GM12878 (cell line): ENCODE measurements at regions not wholly inside any gene's neighbourhood (a gene's known extent, or its start where the extent isn't known, plus 50 kb on each side); places are given as distances from the start of the nearest gene placed in this dataset.

Experiments
- CEBPB ChIP-seq, 2 experiments: fragments of 150-350 bp in 1 of 2; IDR thresholded peaks; 2 replicates each; pipeline ENCODE4 v1.6.1; 2012 to 2014; ENCODE audit warnings: low read depth in 2 of 2, low read length in 2 of 2, borderline replicate concordance in 1 of 2, inconsistent platforms in 1 of 2
- EP300 ChIP-seq, 2 experiments: fragments of 150-350 bp in 1 of 2; IDR thresholded peaks; 2 replicates each; pipeline ENCODE4 v1.6.1; 2011 to 2012; ENCODE audit warnings: low read depth in 2 of 2, low read length in 2 of 2, borderline replicate concordance in 1 of 2, improper control_type of control experiment in 1 of 2, inconsistent platforms in 1 of 2; ENCODE audit not compliant: control insufficient read depth in 1 of 2
- EZH2 ChIP-seq: IDR thresholded peaks from 2 replicates; pipeline ENCODE4 v1.6.1; 2012; ENCODE audit warnings: low read depth, mild to moderate bottlenecking, control low read depth, inconsistent platforms, low read length, borderline replicate concordance; ENCODE audit not compliant: control insufficient read depth
- NFYB ChIP-seq: IDR thresholded peaks from 2 replicates; pipeline ENCODE4 v1.6.1; 2011; ENCODE audit warnings: low read depth, mild to moderate bottlenecking, low read length, improper control_type of control experiment, moderate library complexity; ENCODE audit not compliant: insufficient read depth
- POLR2A ChIP-seq: IDR thresholded peaks from 2 replicates; pipeline ENCODE4 v1.6.1; 2011; ENCODE audit warnings: low read depth, mild to moderate bottlenecking, low read length
- POLR2AphosphoS2 ChIP-seq: IDR thresholded peaks from 2 replicates; pipeline ENCODE4 v1.6.1; 2011; ENCODE audit warnings: low read depth, mild to moderate bottlenecking, low read length, improper control_type of control experiment, moderate library complexity
- RFX5 ChIP-seq: IDR thresholded peaks from 2 replicates; pipeline ENCODE4 v1.6.1; 2011; ENCODE audit warnings: low read depth, low read length, improper control_type of control experiment
- SP1 ChIP-seq: IDR thresholded peaks from one replicate; pipeline ENCODE4 v1.6.1; 2011; ENCODE audit warnings: low read depth, low read length
- TF ChIP-seq, protein P1 (sequence below), 3 experiments: IDR thresholded peaks in 2 of 3; conservative IDR thresholded peaks in 1 of 3; 2 replicates each; pipeline ENCODE4 v1.5.1; 2011; ENCODE audit warnings: low read depth in 3 of 3, low read length in 3 of 3, mild to moderate bottlenecking in 3 of 3, control low read depth in 2 of 3, moderate library complexity in 2 of 3, inconsistent platforms in 1 of 3, mixed read lengths in 1 of 3; ENCODE audit not compliant: control insufficient read depth in 2 of 3, insufficient read depth in 1 of 3; ENCODE audit errors: extremely low read depth in 1 of 3
- TF ChIP-seq, protein P2 (sequence below): fragments of 450-650 bp; IDR thresholded peaks from 2 replicates; pipeline ENCODE4 v1.6.1; 2014; ENCODE audit warnings: mild to moderate bottlenecking
- TF ChIP-seq, protein P3 (sequence below): IDR thresholded peaks from 2 replicates; pipeline ENCODE4 v1.6.1; 2012; ENCODE audit warnings: low read length, inconsistent platforms

DNA sequence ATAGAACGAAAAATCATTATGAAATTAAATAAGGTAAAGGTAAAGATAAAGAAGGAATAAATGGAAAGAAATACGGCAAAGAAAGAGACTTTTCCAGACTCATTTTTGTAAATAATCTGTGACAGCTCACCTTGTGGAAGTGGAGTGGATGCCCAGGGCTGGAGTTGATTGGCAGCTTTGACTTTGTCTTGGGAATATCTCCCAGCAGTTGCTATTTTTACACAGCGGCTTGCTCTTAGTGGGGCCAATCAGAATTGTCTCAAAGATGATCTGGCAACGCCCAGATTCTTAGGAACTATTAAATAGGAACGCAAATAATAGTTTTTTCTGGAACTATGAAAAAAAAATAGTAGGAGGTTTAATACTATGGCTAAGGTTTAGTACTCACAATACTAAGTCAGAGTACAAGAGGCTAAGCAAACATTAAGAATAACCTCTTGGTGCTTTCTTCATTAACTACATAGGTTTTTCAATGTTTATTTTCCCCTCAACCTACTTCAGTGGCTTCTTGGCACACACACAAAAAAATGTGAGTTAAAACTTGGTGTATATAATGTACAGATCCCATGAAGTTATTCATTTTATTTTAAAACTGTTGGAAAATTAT lies 132.7 kb downstream of the TRAM1L1 start:
- TF ChIP-seq, protein P1, sequence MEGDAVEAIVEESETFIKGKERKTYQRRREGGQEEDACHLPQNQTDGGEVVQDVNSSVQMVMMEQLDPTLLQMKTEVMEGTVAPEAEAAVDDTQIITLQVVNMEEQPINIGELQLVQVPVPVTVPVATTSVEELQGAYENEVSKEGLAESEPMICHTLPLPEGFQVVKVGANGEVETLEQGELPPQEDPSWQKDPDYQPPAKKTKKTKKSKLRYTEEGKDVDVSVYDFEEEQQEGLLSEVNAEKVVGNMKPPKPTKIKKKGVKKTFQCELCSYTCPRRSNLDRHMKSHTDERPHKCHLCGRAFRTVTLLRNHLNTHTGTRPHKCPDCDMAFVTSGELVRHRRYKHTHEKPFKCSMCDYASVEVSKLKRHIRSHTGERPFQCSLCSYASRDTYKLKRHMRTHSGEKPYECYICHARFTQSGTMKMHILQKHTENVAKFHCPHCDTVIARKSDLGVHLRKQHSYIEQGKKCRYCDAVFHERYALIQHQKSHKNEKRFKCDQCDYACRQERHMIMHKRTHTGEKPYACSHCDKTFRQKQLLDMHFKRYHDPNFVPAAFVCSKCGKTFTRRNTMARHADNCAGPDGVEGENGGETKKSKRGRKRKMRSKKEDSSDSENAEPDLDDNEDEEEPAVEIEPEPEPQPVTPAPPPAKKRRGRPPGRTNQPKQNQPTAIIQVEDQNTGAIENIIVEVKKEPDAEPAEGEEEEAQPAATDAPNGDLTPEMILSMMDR (IDR thresholded peaks at IDR 0.05 in 2 of 3, conservative IDR thresholded peaks at IDR 0.05 in 1 of 3; ENCODE audit: control insufficient read depth in 2 of 3, extremely low read depth in 1 of 3, insufficient read depth in 1 of 3, low read depth in 3 of 3, low read length in 3 of 3) = no peak
- TF ChIP-seq EP300 (IDR thresholded peaks at IDR 0.05; ENCODE audit: borderline replicate concordance in 1 of 2, control insufficient read depth in 1 of 2, low read depth in 2 of 2, low read length in 2 of 2) (no peak), NFYB (no peak), SP1 (no peak), CEBPB (IDR thresholded peaks at IDR 0.05; ENCODE audit: borderline replicate concordance in 1 of 2, low read depth in 2 of 2, low read length in 2 of 2) (no peak), RFX5 (no peak), EZH2 (no peak), POLR2AphosphoS2 (no peak), POLR2A (no peak)
- TF ChIP-seq, protein P2, sequence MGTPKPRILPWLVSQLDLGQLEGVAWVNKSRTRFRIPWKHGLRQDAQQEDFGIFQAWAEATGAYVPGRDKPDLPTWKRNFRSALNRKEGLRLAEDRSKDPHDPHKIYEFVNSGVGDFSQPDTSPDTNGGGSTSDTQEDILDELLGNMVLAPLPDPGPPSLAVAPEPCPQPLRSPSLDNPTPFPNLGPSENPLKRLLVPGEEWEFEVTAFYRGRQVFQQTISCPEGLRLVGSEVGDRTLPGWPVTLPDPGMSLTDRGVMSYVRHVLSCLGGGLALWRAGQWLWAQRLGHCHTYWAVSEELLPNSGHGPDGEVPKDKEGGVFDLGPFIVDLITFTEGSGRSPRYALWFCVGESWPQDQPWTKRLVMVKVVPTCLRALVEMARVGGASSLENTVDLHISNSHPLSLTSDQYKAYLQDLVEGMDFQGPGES = no peak
- TF ChIP-seq, protein P3, sequence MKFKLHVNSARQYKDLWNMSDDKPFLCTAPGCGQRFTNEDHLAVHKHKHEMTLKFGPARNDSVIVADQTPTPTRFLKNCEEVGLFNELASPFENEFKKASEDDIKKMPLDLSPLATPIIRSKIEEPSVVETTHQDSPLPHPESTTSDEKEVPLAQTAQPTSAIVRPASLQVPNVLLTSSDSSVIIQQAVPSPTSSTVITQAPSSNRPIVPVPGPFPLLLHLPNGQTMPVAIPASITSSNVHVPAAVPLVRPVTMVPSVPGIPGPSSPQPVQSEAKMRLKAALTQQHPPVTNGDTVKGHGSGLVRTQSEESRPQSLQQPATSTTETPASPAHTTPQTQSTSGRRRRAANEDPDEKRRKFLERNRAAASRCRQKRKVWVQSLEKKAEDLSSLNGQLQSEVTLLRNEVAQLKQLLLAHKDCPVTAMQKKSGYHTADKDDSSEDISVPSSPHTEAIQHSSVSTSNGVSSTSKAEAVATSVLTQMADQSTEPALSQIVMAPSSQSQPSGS = no peak
